OCI-LY1 (cell line): ENCODE measurements at regions not wholly inside any gene's neighbourhood (a gene's known extent, or its start where the extent isn't known, plus 50 kb on each side); places are given as distances from the start of the nearest gene placed in this dataset.
"Not testable (repeated sequence)": the region's sequence is repeated elsewhere in the genome, so short reads cannot be mapped to it uniquely, and the experiment has no call there.

Source experiments
- H2AFZ ChIP-seq: fragments of 200-600 bp; sonication (generic), shearing (Covaris generic); 2 replicates; pipeline ENCODE4 v1.6.0; 2014; ENCODE audit warnings: antibody characterized with exemption, mild to moderate bottlenecking, low read length
- H3F3A ChIP-seq: fragments of 200-600 bp; sonication (generic), shearing (Covaris generic); 2 replicates; pipeline ENCODE4 v1.6.0; 2014; ENCODE audit warnings: mild to moderate bottlenecking, antibody characterized with exemption, low read length, moderate library complexity; ENCODE audit not compliant: insufficient read depth
- H3K27ac ChIP-seq: fragments of 200-600 bp; sonication (generic); 2 replicates; pipeline ENCODE4 v1.5.1; 2014; ENCODE audit warnings: low read length, mixed run types, mild to moderate bottlenecking, low read depth; ENCODE audit not compliant: poor library complexity, severe bottlenecking
- H3K27me3 ChIP-seq: fragments of 200-600 bp; sonication (generic); 2 replicates; pipeline ENCODE4 v1.6.0; 2014; ENCODE audit warnings: antibody characterized with exemption, mild to moderate bottlenecking, low read length, moderate library complexity; ENCODE audit not compliant: insufficient read depth
- H3K36me3 ChIP-seq: fragments of 200-600 bp; sonication (generic); 2 replicates; pipeline ENCODE4 v1.6.1; 2014; ENCODE audit warnings: mild to moderate bottlenecking, antibody characterized with exemption, low read length, moderate library complexity, mixed read lengths; ENCODE audit not compliant: insufficient read depth
- H3K4me1 ChIP-seq: fragments of 200-600 bp; sonication (generic); 2 replicates; pipeline ENCODE4 v1.5.1; 2014; ENCODE audit warnings: mild to moderate bottlenecking, low read length, moderate library complexity; ENCODE audit not compliant: insufficient read depth, severe bottlenecking
- H3K4me2 ChIP-seq: fragments of 200-600 bp; sonication (generic), shearing (Covaris generic); 2 replicates; pipeline ENCODE4 v1.6.1; 2014; ENCODE audit warnings: low read length
- H3K4me3 ChIP-seq: fragments of 200-600 bp; sonication (generic); 2 replicates; pipeline ENCODE4 v1.5.1; 2014; ENCODE audit warnings: low read length, low read depth, mild to moderate bottlenecking, mixed read lengths; ENCODE audit not compliant: poor library complexity, severe bottlenecking
- H3K79me2 ChIP-seq: fragments of 200-600 bp; shearing (Covaris generic); 2 replicates; pipeline ENCODE4 v1.6.1; 2016; ENCODE audit warnings: mixed run types, low read length, mixed read lengths; ENCODE audit not compliant: insufficient read depth
- H3K9ac ChIP-seq: fragments of 200-600 bp; sonication (generic), shearing (Covaris generic); 2 replicates; pipeline ENCODE4 v1.6.1; 2014; ENCODE audit warnings: mild to moderate bottlenecking, low read length, mixed read lengths
- H3K9me2 ChIP-seq: fragments of 200-600 bp; sonication (generic), shearing (Covaris generic); 2 replicates; pipeline ENCODE4 v1.6.1; 2014; ENCODE audit warnings: low read depth, mild to moderate bottlenecking, low read length, mixed read lengths
- H3K9me3 ChIP-seq: fragments of 200-600 bp; shearing (Covaris generic); 2 replicates; pipeline ENCODE4 v1.6.1; 2014; ENCODE audit warnings: low read length, mixed read lengths
- H4K20me1 ChIP-seq: fragments of 200-600 bp; sonication (generic), shearing (Covaris generic); 2 replicates; pipeline ENCODE4 v1.6.0; 2016; ENCODE audit warnings: mild to moderate bottlenecking, low read length; ENCODE audit not compliant: insufficient read depth
- CTCF ChIP-seq: fragments of 200-600 bp; sonication (generic), shearing (Covaris generic); IDR thresholded peaks from 2 replicates; pipeline ENCODE4 v1.5.1; 2017; ENCODE audit warnings: mild to moderate bottlenecking, antibody characterized with exemption, low read length, moderate library complexity, mixed read lengths
- EZH2 ChIP-seq: fragments of 200-600 bp; sonication (generic), shearing (Covaris generic); IDR thresholded peaks from 2 replicates; pipeline ENCODE4 v1.8.0; 2017; ENCODE audit warnings: borderline replicate concordance, mixed run types, mild to moderate bottlenecking, antibody characterized with exemption, low read length, moderate library complexity, mixed read lengths

DNA sequence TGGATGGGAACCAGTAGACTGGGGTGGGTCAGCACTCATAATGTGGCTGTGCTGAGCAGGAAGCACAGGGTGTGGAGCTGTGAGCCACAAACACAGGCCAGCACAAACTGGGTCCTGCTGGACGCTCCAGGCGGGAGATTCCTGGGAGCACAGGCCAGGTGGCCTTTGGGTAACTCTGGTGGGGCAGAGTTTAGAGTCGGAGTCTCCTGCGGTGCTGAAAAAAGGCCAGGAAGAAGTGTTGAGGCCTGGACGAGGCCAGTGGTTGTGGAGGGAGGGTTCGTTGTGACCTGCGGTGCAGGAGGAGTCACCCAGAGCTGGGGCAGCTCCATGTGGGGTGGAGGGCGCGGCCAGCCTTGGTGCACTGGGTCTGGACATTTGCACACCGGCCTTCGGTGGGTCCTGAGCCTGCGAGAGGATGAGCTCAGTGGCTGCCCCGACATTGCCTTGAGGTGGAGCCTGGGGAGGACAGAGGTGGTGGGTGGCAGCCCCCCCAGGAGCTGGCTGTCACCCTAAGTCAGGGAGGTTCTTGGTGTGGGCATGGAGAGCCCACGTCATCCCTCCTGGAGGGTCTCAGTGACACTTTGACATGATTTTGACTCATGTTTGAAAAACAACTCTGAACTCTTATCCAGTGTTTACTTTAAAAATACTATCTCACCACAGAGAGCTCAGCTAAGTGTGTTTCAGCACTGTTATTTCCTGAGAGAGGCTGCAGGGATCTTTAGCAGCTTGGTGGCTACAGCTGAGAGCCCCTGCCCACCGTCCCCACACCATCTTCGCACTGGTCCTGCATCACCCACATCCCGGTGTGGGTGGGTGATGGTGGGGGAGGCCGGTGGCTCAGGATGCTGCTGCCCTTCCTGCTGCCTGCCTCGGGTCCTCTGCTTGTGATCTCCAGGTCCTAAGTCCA, 98.7 kb downstream of the NPIPB11 start:
- no peak overlapping the region for H2AFZ ChIP-seq
- H3K4me2 ChIP-seq: no peak overlapping the region
- H3K27me3 ChIP-seq: 0 out of 2 replicates have a peak, but pooled peaks cover 8% of the 10 kb centered on the region
- H3K4me3 ChIP-seq: no peak overlapping the region
- H3F3A ChIP-seq: no peaks in the 10 kb centered on the region
- no peak for TF ChIP-seq EZH2
- no peak for TF ChIP-seq CTCF
- H3K9ac ChIP-seq: no peak overlapping the region
- no peaks in the 10 kb centered on the region for H4K20me1 ChIP-seq
- no peak overlapping the region for H3K27ac ChIP-seq
- no peaks in the 10 kb centered on the region for H3K9me3 ChIP-seq
- H3K4me1 ChIP-seq: no peaks in the 10 kb centered on the region
- no peaks in the 10 kb centered on the region for H3K79me2 ChIP-seq
- no peaks in the 10 kb centered on the region for H3K9me2 ChIP-seq
- no peaks in the 10 kb centered on the region; the same call in 1 of the 2 replicates for H3K36me3 ChIP-seq

DNA sequence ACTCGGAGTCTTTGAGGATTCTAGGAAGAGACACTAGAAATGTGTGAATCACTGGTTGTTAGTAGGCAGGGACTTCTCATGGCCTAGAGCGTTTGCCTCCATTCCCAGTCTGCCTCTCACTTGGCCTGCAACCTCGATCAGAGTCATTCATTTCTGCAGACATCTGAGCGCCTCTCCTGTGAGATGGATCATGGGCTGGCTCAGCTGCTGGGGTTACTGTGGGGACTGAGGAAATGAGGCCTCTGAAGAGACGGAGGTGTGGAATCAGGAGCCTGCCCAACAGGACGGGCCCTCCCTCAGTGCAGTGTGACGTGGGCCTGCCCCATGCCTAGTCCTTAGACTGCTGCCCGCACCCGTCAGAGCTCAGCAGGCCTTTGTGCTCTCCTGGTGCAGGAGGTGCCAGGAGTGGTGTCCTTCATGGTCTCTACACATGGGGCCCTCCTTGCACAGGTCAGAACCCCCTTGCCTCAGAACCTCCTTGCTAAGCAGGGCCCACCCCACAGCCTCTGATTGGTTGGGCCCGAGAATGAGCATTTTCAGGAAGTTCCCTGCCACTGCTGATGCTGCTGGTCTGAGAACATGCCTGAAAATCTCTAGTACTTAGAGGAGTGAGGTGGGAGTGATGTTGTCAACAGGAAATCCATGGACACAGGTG, 99.4 kb downstream of the NPIPB11 start:
- Histone ChIP-seq H4K20me1 (no peaks in the 10 kb centered on the region), H3K9ac (no peak overlapping the region), H3K79me2 (no peaks in the 10 kb centered on the region), H2AFZ (no peak overlapping the region), H3K27me3 (0 out of 2 replicates have a peak, but pooled peaks cover 8% of the 10 kb centered on the region), H3K36me3 (no peaks in the 10 kb centered on the region; the same call in 1 of the 2 replicates), H3K9me2 (no peaks in the 10 kb centered on the region), H3K4me3 (no peak overlapping the region), H3K27ac (no peak overlapping the region), H3K9me3 (no peaks in the 10 kb centered on the region), H3F3A (no peaks in the 10 kb centered on the region), H3K4me2 (no peak overlapping the region), H3K4me1 (no peaks in the 10 kb centered on the region)
- TF ChIP-seq CTCF (no peak), EZH2 (no peak)

DNA sequence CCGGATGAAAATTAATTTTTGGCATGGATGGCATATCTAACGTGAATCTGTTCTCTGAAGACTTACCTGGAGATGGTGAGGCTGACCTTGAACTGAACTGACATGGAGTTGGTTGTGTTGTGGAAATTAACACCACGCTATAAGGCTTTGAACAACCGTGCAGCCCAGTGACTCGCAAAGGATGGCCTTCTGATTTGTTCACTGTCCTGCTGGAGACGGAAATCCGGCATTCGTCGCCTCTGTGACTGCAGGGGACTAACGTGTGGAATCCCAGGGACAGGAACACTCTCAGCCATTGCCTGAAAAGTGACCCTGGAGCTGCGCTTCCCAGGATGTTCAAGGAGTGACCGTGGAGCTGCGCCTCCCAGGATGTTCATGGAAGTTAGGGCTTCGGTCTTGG, 100.3 kb downstream of the NPIPB11 start:
- no peak overlapping the region for H3K27ac ChIP-seq
- no peak overlapping the region for H3K4me3 ChIP-seq
- H2AFZ ChIP-seq: no peak overlapping the region
- TF ChIP-seq EZH2 (no peak), CTCF (no peak)
- no peak overlapping the region for H3K4me2 ChIP-seq
- H3K9me2 ChIP-seq: no peaks in the 10 kb centered on the region
- 0 out of 2 replicates have a peak, but pooled peaks cover 5% of the 10 kb centered on the region for H3K27me3 ChIP-seq
- no peak overlapping the region for H3K9ac ChIP-seq
- no peaks in the 10 kb centered on the region for H3K79me2 ChIP-seq
- no peaks in the 10 kb centered on the region for H3K9me3 ChIP-seq
- H3F3A ChIP-seq: no peaks in the 10 kb centered on the region
- no peaks in the 10 kb centered on the region for H3K4me1 ChIP-seq
- H4K20me1 ChIP-seq: no peaks in the 10 kb centered on the region
- H3K36me3 ChIP-seq: no peaks in the 10 kb centered on the region; the same call in 1 of the 2 replicates

DNA sequence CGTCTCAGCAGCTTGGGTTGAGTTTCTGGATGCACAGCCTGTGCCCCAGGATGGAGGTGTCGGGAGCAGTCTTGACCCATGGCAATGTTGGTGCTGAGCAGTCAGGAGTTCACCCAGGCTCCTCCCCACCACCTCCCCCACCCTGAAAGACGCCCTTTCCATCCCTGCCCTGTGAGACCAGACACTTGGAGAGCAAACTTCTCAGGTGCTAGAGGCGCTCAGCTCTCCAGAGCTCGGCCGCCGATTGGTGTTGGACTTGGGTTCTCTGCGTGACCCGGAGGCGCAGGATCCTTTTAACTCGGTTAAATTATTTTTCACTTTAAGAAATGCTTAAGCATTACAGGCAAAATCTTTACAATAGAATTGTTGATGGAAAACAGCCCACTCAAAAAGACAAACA, 101.5 kb downstream of the NPIPB11 start:
- not testable (repeated sequence) for H3K4me1 ChIP-seq, H3K36me3 ChIP-seq, H3K4me2 ChIP-seq, H2AFZ ChIP-seq, H3K27me3 ChIP-seq, H3K79me2 ChIP-seq, H3K4me3 ChIP-seq, H3K9me3 ChIP-seq, H4K20me1 ChIP-seq, H3K9ac ChIP-seq, H3K9me2 ChIP-seq, H3F3A ChIP-seq, H3K27ac ChIP-seq
